ENCODE measurements at regions not wholly inside any gene's neighbourhood (a gene's known extent, or its start where the extent isn't known, plus 50 kb on each side); places are given as distances from the start of the nearest gene placed in this dataset.

DNA sequence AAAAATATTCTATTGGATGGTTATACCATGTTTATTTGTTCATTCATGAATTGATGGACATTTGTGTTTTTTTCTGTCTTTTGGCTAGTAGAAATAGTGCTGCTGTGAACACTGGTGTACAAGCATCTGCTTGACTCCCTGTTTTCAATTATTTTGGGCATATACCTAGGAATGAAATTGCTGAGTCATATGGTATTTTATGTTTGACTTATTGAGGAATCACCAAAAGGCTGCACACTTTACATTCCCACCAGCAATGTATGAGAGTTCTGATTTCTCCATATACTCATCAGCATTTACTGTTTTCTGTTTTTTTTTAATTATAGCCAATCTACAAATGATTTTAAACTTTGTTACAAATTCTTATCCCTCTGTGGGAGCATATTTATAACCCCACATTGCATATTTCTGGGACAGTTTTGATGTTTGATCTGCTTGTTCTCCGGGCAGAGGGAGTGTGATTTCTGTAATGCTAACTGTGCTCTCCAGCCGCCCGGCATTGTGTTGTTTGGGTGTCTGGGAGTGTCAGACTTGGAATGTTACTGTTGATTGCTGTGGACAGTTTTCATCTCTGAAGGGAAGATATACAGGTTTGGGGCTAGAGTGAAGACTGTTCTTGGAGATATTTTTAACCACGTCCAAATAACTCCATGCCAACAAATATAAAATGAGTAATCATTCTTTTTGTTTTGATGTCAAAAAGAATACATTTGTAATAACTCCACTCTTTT lies 60.5 kb upstream of the PGRMC2 start:
- DNase-seq: peak; percentile 19

DNA sequence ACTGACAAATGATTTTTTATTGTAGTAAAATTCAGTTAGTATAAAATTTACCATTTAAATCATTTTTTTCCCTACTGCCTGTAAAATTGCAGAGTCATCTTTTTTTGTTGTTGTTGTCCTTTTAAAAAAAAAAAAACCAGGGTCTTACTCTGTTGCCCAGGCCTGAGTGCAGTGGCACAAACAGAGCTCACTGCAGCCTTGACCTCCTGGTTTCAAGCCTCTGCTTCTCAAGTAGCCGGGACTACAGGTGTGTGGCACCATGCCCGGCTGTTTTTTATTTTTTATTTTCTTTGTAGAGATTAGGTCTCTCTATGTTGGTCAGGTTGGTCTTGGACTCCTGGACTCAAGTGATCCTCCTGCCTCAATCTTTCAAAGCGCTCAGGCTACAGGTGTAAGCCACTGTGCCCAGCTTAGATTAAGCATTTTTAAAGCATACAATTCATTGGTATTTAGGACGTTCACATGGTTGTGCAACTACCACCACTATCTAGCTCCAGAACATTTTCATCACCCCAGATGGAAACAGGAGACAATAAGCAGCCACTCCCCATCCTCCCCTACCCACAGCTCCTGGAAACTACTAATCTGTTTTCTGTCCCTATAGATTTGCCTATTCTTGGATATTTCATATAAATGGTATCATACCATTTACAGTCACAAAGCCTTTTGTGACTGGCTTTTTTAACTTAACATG lies 59.7 kb upstream of the PGRMC2 start:
- DNase-seq: peak; percentile 95

DNA sequence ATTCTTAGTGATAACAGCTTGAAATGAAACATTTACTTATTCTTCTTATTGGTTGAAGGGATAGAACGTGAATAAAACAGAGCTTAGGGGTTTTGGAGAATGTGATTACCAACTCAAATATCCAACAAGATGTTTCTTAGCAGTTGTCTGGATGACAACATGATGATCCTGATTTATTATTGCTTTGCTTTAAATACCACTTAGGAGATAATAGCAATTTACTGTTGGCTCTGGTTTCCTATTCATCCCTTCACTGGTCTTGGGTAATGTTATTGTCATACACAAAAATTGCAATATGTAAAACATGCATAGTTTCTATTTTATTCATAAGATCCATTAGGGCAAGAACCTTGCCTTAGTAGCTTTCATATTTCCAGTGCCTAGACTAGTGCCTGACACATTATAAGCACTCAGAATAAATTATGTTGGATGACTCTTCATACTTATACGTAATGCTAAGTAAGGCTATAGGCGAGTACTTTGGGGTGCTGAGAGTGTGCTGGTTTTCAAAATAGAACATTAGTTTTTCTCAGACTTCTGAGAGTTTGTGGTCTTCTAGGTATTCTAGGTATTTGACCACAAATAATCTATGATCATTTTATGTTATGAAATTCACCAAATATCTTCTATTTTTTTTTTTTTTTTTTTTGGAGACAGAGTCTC lies 58.6 kb upstream of the PGRMC2 start:
- no peak for DNase-seq

DNA sequence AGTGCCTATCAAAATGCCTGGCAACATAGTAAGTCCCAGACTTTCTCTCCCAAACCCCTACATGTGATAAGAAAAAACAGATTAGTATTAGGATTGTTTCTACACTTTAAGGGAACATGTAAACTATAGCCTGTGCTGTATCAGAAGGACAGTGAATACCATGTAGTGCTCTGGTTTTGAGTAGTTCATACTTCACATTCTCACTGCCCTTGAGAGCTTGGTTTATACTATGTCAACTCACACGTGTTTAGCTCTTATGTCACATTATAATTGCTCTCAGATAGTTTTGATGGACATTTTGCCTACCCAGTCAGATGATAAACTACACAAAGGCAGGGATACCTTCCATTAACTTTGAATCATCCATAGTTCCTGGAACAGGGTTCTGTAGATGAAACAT lies 58.0 kb upstream of the PGRMC2 start:
- no peak for DNase-seq

DNA sequence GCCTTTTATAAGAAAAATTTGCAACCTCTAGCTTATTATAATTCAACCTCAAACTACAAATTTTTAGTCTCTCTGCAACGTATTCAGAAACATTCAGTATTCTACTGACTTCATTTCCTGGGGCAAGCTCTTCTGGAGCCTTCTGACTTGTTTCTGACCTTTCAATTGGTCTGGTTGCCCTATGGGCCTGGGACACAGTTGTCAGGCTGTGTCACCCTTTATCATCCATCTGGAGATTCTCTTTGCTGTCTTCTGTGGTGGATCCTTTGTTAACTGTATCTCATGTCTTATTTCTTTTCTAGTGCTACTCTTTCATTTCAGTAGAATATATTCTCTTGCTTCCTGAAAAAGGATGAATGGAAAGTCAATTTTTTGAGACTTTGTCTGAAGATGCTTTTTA lies 55.1 kb upstream of the PGRMC2 start:
- peak; percentile 14 for DNase-seq

DNA sequence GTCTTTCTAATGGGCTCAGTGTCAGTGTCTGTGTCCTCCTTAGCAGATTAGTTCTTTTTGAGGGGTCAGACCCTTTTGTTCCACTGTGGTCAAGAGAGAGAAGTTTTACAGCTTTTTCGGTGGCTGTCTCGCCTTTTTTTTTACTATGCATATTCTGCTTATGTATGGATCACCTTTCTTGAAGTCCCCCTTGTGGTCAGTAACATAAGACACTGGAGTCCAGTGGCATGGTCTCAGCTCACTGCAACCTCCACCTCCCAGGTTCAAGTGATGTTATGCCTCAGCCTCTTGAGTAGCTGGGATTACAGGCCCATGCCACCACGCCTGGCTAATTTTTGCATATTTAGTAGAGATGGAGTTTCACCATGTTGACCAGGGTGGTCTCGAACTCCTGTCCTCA lies 54.0 kb upstream of the PGRMC2 start:
- peak; percentile 46 for DNase-seq

DNA sequence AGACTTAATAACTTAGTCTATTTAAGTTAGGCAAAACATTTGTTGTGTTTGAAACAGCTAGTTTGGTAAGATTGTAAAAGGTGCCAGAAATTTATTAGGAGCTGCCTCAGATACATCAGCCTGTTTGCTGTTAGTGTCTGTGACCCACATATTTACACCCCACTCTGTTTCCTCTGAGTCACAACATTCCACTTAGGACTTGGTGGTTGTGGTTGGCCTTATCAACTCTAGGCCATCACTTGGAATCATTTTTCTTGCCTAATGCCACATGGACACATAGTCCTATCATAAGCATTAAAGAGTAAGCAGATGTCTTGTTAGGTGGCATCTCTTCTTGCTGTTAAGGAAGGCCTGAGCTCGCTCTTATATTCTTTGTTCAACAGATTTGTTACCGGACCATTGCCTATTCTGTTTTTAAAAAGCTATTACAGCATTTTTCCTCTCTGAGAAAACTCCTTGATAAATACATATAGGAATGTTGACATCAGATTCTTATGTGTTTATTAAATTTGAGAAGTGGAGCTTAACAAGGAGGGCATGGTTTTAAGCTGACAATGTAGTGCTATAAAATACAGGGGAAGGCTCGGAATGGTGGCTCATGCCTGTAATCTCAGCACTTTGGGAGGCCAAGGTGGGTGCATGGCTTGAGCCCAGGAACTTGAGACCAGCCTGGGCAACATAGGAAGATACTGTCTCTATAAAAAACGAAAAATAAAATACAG lies 51.2 kb upstream of the PGRMC2 start:
- peak; percentile 52 for DNase-seq

DNA sequence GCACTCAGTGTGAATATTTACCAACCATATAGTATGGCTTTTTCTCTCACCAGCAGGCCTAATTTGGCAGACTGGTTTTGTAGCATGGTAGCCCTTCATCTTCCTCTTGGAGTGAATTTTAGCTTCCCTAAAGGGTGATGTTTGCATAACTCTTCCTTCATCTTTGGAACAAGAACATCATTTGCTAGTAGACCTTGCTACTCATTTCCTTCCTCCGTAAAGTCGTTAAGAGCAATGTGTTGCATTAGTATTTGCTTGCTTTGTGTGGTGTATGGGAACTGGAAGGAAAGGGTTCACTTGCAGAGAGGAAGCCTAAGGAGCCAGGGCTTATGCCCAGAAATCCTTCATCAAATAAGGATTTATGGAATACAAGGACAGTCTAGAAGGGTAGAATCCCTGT lies 50.2 kb upstream of the PGRMC2 start:
- DNase-seq: no peak

Data from hematopoietic multipotent progenitor cell treated with erythropoietin and hydrocortisone succinate and interleukin-3 and kit ligand, for 8 days (in vitro differentiated cells).